Activated naive CD4-positive, alpha-beta T cell treated with anti-CD3 and anti-CD28 coated beads for 36 hours (primary cell): ENCODE measurements at regions not wholly inside any gene's neighbourhood (a gene's known extent, or its start where the extent isn't known, plus 50 kb on each side); places are given as distances from the start of the nearest gene placed in this dataset.

Source experiments
- CTCF ChIA-PET: fragments of 350-600 bp; sonication (Branson Sonifier 250); formaldehyde crosslinking; loops from one replicate; lab custom pipeline; 2021; ENCODE audit warnings: antibody characterized with exemption; lab: Charles Lee
- DNase-seq: peaks from one replicate; pipeline ENCODE4 v3.0.0-alpha.2; 2020
- H3K27ac Mint-ChIP-seq: one replicate; pipeline ENCODE4 v1.8.0; 2021; ENCODE audit warnings: mild to moderate bottlenecking, mixed read lengths
- H3K27me3 Mint-ChIP-seq: one replicate; pipeline ENCODE4 v1.8.0; 2021; ENCODE audit warnings: low read depth, mixed read lengths
- H3K36me3 Mint-ChIP-seq: one replicate; pipeline ENCODE4 v1.8.0; 2021; ENCODE audit warnings: low read depth, mixed read lengths
- H3K4me1 Mint-ChIP-seq: one replicate; pipeline ENCODE4 v1.8.0; 2021; ENCODE audit warnings: low read depth, mixed read lengths
- H3K4me3 Mint-ChIP-seq: one replicate; pipeline ENCODE4 v1.8.0; 2021; ENCODE audit warnings: mild to moderate bottlenecking, moderate library complexity, mixed read lengths
- H3K9me3 Mint-ChIP-seq: one replicate; pipeline ENCODE4 v1.8.0; 2021; ENCODE audit warnings: mixed read lengths
- intact Hi-C: fragments of 100-400 bp; cut with micrococcal nuclease; formaldehyde crosslinking; loops from one replicate; pipeline ENCODE4 v1.15.1; 2023

- Mint-ChIP-seq H3K36me3 (no peaks in the 10 kb centered on the region), H3K4me3 (no peak overlapping the region)
- intact Hi-C loops = no loop called here
Observed at GRCh38 chrX:88526385-88526784, 220.6 kb upstream of the CPXCR1 start.

GRCh38 chrX:88558421-88558820, 188.6 kb upstream of the CPXCR1 start:
- Mint-ChIP-seq H3K4me3 (no peak overlapping the region), H3K27me3 (no peaks in the 10 kb centered on the region), H3K27ac (no peak overlapping the region), H3K4me1 (no peaks in the 10 kb centered on the region), H3K9me3 (no peaks in the 10 kb centered on the region), H3K36me3 (no peaks in the 10 kb centered on the region)
- no peak for DNase-seq
- CTCF ChIA-PET = no interaction called here
- intact Hi-C loops = no loop called here

More at GRCh38 chrX:88526385-88526784, 220.6 kb upstream of the CPXCR1 start:
- Mint-ChIP-seq H3K27ac (no peak overlapping the region), H3K9me3 (peaks cover 2% of the 10 kb centered on the region), H3K4me1 (no peaks in the 10 kb centered on the region), H3K27me3 (no peaks in the 10 kb centered on the region)
- no peak for DNase-seq
- CTCF ChIA-PET = no interaction called here

- Mint-ChIP-seq H3K27me3 (no peaks in the 10 kb centered on the region), H3K27ac (no peak overlapping the region), H3K9me3 (no peaks in the 10 kb centered on the region)
Observed at GRCh38 chrX:88560673-88561330, 186.2 kb upstream of the CPXCR1 start.

GRCh38 chrX:88584283-88584682, 162.7 kb upstream of the CPXCR1 start:
- H3K4me1 Mint-ChIP-seq = no peaks in the 10 kb centered on the region
- no peaks in the 10 kb centered on the region for H3K36me3 Mint-ChIP-seq
- CTCF ChIA-PET = no interaction called here
- no peak for DNase-seq
- no peak overlapping the region for H3K4me3 Mint-ChIP-seq
- intact Hi-C loops = no loop called here
- peaks cover 9% of the 10 kb centered on the region for H3K9me3 Mint-ChIP-seq
- no peaks in the 10 kb centered on the region for H3K27me3 Mint-ChIP-seq
- H3K27ac Mint-ChIP-seq = no peak overlapping the region

More at GRCh38 chrX:88560673-88561330, 186.2 kb upstream of the CPXCR1 start:
- CTCF ChIA-PET = no interaction called here
- no peak for DNase-seq
- no peak overlapping the region for H3K4me3 Mint-ChIP-seq
- no peaks in the 10 kb centered on the region for H3K36me3 Mint-ChIP-seq
- intact Hi-C loops = no loop called here
- H3K4me1 Mint-ChIP-seq = no peaks in the 10 kb centered on the region

GRCh38 chrX:88586317-88586716, 160.7 kb upstream of the CPXCR1 start:
- no peak overlapping the region for H3K4me3 Mint-ChIP-seq
- no peak overlapping the region for H3K27ac Mint-ChIP-seq
- no peaks in the 10 kb centered on the region for H3K4me1 Mint-ChIP-seq
- peaks cover 9% of the 10 kb centered on the region for H3K9me3 Mint-ChIP-seq
- no peak for DNase-seq
- intact Hi-C loops = no loop called here
- CTCF ChIA-PET = interaction anchor here (0.6 kb wide), 1 partner anchor 513 kb away, joined by 3 read pairs; no protein-coding TSS in a partner anchor
- no peaks in the 10 kb centered on the region for H3K36me3 Mint-ChIP-seq
- H3K27me3 Mint-ChIP-seq = no peaks in the 10 kb centered on the region

- H3K27me3 Mint-ChIP-seq = no peaks in the 10 kb centered on the region
- CTCF ChIA-PET = no interaction called here
- intact Hi-C loops = no loop called here
- H3K9me3 Mint-ChIP-seq = no peaks in the 10 kb centered on the region
- no peak overlapping the region for H3K4me3 Mint-ChIP-seq
- H3K4me1 Mint-ChIP-seq = no peaks in the 10 kb centered on the region
- H3K36me3 Mint-ChIP-seq = no peaks in the 10 kb centered on the region
- no peak overlapping the region for H3K27ac Mint-ChIP-seq
- DNase-seq = no peak
Observed at GRCh38 chrX:88603237-88603636, 143.8 kb upstream of the CPXCR1 start.

- CTCF ChIA-PET = no interaction called here
- no peak overlapping the region for H3K27ac Mint-ChIP-seq
- H3K9me3 Mint-ChIP-seq = no peaks in the 10 kb centered on the region
- H3K27me3 Mint-ChIP-seq = no peaks in the 10 kb centered on the region
- no peak for DNase-seq
- H3K36me3 Mint-ChIP-seq = no peaks in the 10 kb centered on the region
- no peak overlapping the region for H3K4me3 Mint-ChIP-seq
- intact Hi-C loops = no loop called here
- no peaks in the 10 kb centered on the region for H3K4me1 Mint-ChIP-seq
Observed at GRCh38 chrX:88604433-88605221, 142.4 kb upstream of the CPXCR1 start.

GRCh38 chrX:88605222-88605583, 141.8 kb upstream of the CPXCR1 start:
- no peaks in the 10 kb centered on the region for H3K27me3 Mint-ChIP-seq
- CTCF ChIA-PET = interaction anchor here (0.7 kb wide), 1 partner anchor 334 kb away, joined by 3 read pairs; no protein-coding TSS in a partner anchor
- intact Hi-C loops = no loop called here

GRCh38 chrX:88612870-88613329, 134.1 kb upstream of the CPXCR1 start:
- Mint-ChIP-seq H3K4me1 (no peaks in the 10 kb centered on the region), H3K27ac (no peak overlapping the region), H3K36me3 (no peaks in the 10 kb centered on the region), H3K9me3 (no peaks in the 10 kb centered on the region), H3K4me3 (no peak overlapping the region), H3K27me3 (no peaks in the 10 kb centered on the region)
- DNase-seq = no peak
- intact Hi-C loops = no loop called here
- CTCF ChIA-PET = no interaction called here

More at GRCh38 chrX:88605222-88605583, 141.8 kb upstream of the CPXCR1 start:
- Mint-ChIP-seq H3K9me3 (no peaks in the 10 kb centered on the region), H3K4me1 (no peaks in the 10 kb centered on the region), H3K4me3 (no peak overlapping the region), H3K36me3 (no peaks in the 10 kb centered on the region), H3K27ac (no peak overlapping the region)
- no peak for DNase-seq

GRCh38 chrX:88613338-88613737, 133.7 kb upstream of the CPXCR1 start:
- no peaks in the 10 kb centered on the region for H3K36me3 Mint-ChIP-seq
- no peaks in the 10 kb centered on the region for H3K27me3 Mint-ChIP-seq
- H3K4me1 Mint-ChIP-seq = no peaks in the 10 kb centered on the region
- CTCF ChIA-PET = no interaction called here
- no peaks in the 10 kb centered on the region for H3K9me3 Mint-ChIP-seq
- no peak overlapping the region for H3K27ac Mint-ChIP-seq
- no peak overlapping the region for H3K4me3 Mint-ChIP-seq
- no peak for DNase-seq
- intact Hi-C loops = no loop called here

- H3K9me3 Mint-ChIP-seq = peaks cover 2% of the 10 kb centered on the region
- intact Hi-C loops = no loop called here
- CTCF ChIA-PET = no interaction called here
- DNase-seq = no peak
- no peak overlapping the region for H3K4me3 Mint-ChIP-seq
- H3K36me3 Mint-ChIP-seq = no peaks in the 10 kb centered on the region
- no peaks in the 10 kb centered on the region for H3K27me3 Mint-ChIP-seq
- H3K4me1 Mint-ChIP-seq = no peaks in the 10 kb centered on the region
- H3K27ac Mint-ChIP-seq = no peak overlapping the region
Observed at GRCh38 chrX:88621278-88621677, 125.7 kb upstream of the CPXCR1 start.

- no peaks in the 10 kb centered on the region for H3K4me1 Mint-ChIP-seq
- no peak overlapping the region for H3K4me3 Mint-ChIP-seq
- CTCF ChIA-PET = no interaction called here
- no peaks in the 10 kb centered on the region for H3K9me3 Mint-ChIP-seq
- DNase-seq = no peak
- no peaks in the 10 kb centered on the region for H3K27me3 Mint-ChIP-seq
- no peaks in the 10 kb centered on the region for H3K36me3 Mint-ChIP-seq
- no peak overlapping the region for H3K27ac Mint-ChIP-seq
- intact Hi-C loops = no loop called here
Observed at GRCh38 chrX:88655460-88655859, 91.6 kb upstream of the CPXCR1 start.

- no peak for DNase-seq
- no peak overlapping the region for H3K4me3 Mint-ChIP-seq
- intact Hi-C loops = no loop called here
- no peak overlapping the region for H3K27ac Mint-ChIP-seq
- no peaks in the 10 kb centered on the region for H3K4me1 Mint-ChIP-seq
- H3K27me3 Mint-ChIP-seq = no peaks in the 10 kb centered on the region
- no peaks in the 10 kb centered on the region for H3K9me3 Mint-ChIP-seq
- CTCF ChIA-PET = no interaction called here
- H3K36me3 Mint-ChIP-seq = no peaks in the 10 kb centered on the region
Observed at GRCh38 chrX:88660836-88661235, 86.2 kb upstream of the CPXCR1 start.
